IPS-NIHi7 (cell line): ENCODE measurements at regions not wholly inside any gene's neighbourhood (a gene's known extent, or its start where the extent isn't known, plus 50 kb on each side); places are given as distances from the start of the nearest gene placed in this dataset.
"Not testable (repeated sequence)": the region's sequence is repeated elsewhere in the genome, so short reads cannot be mapped to it uniquely, and the experiment has no call there.

ENCODE experiments used
- DNase-seq: peaks from one replicate; pipeline ENCODE4 v3.0.0; 2012; ENCODE audit warnings: mixed read lengths; ENCODE audit errors: extremely low spot score

- no peak for DNase-seq
Observed at GRCh38 chr3:82761858-82762257, 1000.4 kb upstream of the GBE1 start.

DNA sequence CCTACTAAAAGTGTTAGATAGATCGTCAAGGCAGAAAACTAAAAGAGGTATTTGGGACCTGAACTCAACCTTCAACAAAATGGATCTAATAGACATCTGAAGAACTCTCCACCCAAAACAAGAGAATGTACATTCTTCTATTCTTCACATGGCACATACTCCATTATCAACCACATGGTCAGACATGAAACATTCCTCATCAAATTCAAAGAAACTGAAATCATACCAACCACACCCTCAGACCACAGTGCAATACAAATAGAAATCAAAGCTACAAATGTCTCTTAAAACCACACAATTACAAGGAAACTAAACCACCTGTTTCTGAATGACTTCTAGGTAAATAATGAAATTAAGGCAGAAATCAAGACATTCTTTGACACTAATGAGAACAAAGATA, 984.1 kb upstream of the GBE1 start:
- no peak for DNase-seq

DNA sequence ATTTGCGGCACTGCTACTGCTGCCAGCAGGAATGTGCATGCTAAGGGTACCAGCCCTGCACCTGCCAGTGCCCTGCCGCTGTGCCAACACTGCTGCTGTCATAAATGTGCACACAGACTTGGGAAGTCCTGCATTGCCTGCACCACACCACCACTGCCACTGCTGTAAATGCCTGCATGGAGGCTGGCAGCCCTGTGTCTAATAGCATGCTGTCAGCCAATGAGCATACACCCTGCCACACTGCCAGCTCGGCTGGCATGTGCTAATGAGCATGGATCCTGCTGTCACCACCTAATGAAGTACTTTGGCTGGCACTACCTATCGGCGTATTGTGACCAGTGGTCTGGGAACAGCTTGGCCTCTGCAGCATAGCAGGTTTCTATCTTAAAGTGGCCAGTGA, 981.8 kb upstream of the GBE1 start:
- no peak for DNase-seq

DNA sequence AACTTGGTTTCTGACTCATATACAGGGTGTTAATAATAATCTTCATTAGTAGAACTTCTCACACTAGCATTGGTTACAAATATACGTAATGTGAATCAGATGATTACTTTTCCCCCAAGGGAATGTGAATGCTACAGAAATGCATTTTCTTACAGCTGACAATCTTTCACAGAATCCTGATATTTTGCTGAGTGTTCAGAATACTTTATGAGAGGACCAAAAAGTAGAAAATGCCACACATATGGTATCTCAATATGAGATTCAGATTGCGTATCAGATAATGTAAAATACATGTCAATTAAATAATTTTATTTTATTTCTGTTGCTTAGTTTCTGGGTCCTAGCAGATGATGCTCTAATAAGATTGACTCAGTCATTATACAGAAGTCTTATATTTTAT, 979.9 kb upstream of the GBE1 start:
- DNase-seq, result no peak

DNA sequence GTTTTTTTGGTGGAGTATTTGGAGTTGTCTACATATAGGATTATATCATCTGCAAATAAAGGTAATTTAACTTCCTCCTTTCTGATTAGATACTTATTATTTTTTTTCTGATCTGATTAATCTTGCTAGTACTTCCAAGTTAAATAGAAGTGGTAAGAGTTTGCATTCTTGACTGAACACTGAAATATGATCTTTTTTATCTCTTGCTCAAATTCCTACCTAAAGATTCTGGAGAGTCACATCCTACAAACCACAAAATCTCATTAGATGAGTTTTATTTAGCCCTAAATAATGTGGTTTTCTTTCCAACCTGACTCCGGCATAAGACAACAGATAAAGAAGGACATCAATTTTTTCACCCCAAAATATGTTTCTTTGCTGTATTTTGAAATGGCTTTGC, 977.9 kb upstream of the GBE1 start:
- DNase-seq, result no peak

DNA sequence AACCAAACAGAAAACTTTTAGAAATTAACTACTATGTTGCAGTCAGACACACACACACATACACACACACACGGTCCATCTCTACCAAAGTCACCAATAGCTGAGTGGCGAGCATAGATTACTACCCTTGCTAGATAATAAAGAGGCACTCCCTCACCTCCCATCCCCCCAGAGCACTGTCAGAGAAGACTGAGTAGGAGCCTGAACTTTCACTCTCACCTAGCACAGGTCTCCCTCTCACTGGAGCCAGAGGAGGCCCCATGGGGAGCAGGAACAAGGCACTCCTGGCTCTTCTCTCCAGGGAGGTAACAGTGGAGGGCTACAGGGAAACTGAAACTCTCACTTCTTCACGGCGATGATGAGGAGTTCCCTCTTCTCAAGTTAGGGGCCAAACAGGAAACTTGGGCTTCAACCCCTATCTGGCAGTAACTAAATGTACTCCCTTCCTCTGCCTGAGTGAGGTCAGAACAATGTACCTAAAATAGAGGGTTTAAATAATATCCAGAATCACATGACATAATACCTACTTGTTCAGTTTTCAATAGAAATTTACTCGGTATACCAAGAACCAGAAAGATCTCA, 975.3 kb upstream of the GBE1 start:
- no peak for DNase-seq

DNA sequence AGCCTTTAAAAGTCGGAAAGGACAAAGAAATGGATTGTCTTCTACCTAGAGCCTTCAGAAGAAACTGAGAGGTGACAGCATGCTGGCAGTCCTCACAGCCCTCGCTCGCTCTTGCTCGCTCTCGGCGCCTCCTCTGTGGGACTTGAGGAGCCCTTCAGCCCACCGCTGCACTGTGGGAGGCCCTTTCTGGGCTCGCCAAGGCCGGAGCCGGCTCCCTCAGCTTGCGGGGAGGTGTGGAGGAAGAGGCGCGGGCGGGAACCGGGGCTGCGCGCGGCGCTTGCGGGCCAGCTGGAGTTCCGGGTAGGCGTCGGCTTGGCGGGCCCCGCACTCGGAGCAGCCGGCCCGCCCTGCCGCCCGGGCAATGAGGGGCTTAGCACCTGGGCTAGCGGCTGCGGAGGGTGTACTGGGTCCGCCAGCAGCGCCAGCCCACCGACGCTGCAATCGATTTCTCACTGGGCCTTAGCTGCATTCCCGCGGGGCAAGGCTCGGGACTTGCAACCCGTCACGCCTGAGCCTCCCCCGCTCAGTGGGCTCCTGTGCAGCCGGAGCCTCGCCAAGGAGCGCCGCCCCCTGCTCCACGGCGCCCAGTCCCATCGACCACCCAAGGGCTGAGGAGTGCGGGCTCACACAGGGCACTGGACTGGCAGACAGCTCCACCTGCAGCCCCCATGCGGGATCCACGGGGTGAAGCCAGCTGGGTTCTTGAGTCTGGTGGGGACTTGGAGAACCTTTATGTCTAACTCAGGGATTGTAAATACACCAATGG, 953.8 kb upstream of the GBE1 start:
- DNase-seq, result no peak

DNA sequence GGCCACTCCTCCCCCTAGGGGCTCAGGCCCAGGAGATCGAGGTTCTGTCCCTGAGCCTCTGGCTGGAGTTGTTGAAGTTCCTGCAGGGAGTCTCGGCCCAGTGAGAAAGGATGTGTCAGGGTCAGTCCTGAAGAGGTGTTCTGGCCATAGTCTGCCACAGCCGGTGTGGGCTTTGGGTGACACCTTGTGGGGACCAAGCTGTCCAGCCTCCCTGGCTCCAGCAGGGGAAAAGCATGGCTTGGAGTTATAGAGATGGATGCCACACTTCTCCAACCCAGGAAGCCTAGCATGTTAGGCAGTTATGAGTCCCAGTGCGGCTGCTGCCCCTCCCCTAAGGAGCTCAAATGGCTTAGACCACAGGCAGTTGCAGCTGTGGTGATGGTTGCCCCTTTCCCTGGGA, 945.6 kb upstream of the GBE1 start:
- DNase-seq, result peak; percentile 8

- DNase-seq, result no peak
Observed at GRCh38 chr3:82685761-82686160, 924.3 kb upstream of the GBE1 start.

DNA sequence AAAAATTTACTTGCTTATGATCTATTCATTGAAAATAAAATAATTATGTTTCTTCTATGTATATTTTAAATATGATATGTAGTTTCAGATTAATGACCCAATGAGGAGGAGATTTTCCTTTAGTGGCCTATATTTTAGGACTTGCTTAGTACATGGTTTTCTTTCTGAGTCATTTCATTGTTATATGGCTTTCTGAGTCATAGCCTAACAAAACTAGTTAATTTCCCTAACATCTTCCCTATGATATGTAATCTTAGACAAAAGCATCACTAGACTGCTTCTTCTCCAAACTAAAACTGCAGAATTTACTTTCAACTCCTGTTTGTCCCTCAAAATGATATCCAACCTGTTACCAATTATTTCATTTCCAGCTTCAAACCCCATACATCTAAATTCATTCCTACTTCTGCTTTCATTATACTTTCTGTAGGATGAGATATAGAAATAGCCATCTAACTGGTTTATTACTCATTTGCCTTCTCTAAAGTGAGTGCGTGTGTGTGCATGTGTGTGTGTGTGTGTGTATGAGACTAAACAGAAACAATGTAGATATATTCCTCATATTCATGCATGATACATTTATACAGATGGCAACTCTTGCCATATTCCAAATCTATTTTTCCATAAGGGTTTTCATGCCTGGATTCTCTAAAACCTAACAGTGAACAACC, 915.0 kb upstream of the GBE1 start:
- DNase-seq, result no peak

DNA sequence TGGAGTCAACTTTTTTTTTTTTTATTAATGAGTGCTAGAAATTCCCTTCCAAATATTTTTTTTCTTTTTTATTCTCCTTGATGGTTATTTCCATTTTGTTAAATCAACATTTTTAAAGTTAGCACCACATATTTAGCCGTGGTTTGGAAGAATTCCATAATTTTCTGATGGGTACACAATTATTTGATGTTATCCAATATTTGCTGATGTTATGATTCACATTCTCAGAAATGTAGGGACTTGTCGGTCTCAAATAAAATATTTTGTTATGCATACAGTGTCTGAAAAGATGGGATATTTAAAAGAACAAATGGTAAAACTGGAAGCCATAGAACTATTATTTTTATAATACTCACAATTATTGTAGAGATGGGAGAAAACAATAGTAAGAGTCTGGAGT, 911.5 kb upstream of the GBE1 start:
- DNase-seq, result no peak

DNA sequence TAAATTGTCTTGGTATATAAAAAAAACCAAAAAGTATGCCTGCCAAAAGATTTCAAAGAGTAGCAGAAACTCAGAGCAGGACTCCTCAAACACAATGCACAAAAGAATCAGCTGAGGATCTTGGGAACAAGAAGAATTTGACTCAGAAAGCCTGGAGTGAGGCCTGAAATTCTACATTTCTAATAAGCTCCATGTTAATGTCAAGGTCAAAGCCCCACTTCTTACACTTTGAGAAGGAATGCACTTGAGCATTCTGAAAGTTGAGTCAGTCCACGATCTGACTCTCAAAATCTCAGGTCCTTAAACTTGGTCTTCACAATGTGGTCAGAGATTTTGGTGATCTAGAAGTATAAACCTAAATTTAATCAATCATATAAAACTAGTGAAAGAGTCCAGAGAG, 910.0 kb upstream of the GBE1 start:
- no peak for DNase-seq

GRCh38 chr3:82654708-82655107, 893.3 kb upstream of the GBE1 start:
- no peak for DNase-seq

DNA sequence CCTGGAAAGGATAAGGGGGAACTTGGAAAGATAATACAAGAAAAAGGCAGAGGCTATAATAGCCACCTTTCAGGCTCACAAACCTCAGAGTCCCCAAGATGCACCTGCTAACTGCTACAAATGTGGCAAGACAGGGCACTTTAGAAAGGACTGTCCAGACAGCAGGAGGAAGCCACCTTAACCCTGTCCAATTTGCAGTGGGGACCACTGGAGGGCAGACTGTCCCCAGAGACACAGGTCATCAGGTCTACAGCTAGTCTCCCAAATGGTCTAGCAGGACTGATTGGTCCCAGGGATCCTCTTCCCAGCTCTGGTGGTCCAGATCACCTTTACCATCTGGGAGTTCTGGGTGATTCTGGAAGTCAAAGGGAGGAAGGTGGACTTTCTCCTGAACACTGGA, 882.5 kb upstream of the GBE1 start:
- DNase-seq, result peak; percentile 26

- no peak for DNase-seq
Observed at GRCh38 chr3:82641701-82642100, 880.3 kb upstream of the GBE1 start.

DNA sequence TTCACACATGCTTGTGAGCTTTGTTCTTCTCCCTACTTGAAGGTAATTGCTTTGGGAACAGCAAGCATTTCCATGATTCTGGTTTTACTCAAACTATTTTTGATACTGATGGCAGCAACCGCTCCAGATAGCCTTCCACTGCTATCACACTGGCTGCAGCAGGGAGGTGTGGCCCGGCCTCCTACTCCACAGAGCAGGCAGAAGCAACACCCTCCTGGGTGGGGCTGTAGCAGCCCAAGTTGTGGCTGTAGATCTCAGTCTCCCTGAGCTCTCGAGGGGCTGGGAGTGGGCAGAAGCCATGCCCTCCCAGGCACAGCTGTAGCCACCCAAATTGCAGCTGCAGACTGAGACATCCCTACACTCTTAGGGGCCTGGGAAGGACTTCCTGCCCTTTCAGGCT, 878.8 kb upstream of the GBE1 start:
- no peak for DNase-seq

- no peak for DNase-seq
Observed at GRCh38 chr3:82637574-82637973, 876.1 kb upstream of the GBE1 start.

GRCh38 chr3:82636177-82636576, 874.7 kb upstream of the GBE1 start:
- no peak for DNase-seq

- peak; percentile 7 for DNase-seq
Observed at GRCh38 chr3:82633319-82633718, 871.9 kb upstream of the GBE1 start.

DNA sequence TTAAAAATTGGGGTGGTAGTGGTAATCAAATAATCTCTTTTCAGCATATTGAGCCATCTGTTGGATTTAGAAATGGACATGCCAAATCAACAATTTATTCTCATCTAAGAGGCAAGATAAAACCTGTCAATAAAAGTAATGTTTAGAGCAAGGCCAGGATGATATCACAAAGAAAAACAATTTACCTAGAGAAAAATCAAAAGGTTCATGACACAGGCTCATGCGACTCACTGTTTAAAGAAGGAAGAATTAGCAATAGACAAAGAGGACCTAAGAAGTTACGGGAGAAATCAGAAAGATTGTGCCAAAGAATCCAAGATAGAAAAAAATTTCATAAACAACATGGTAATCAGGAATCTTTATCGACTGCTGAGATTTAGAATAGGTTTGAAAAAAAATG, 868.5 kb upstream of the GBE1 start:
- no peak for DNase-seq

DNA sequence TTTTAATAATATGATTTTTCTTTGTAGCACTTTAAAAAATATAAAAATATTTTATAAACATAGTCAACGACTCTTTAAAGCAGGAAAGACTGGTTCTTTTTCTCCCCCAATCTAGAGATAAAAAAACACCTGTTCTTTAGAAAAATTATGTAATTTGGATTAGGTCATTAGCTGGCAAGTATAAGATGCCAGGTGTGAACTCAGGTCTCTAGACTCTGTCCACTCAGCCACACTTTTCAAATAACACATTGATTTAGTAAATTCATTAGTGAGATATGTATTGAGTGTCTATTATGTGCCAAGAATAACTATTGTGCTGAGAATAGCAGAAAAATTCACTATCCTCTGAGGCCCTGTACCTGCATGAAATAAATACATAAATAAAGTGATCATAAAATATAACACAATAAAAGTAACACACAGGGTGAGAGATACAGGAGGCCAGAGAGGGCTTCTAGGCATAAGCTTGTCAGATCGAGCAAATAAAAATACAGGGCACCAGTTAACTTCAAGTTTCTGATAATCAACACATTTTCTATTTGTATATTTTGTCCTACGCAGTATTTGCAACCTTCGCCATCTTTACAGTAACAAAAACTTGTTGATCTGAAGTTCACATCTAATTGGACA, 867.1 kb upstream of the GBE1 start:
- DNase-seq, result no peak

DNA sequence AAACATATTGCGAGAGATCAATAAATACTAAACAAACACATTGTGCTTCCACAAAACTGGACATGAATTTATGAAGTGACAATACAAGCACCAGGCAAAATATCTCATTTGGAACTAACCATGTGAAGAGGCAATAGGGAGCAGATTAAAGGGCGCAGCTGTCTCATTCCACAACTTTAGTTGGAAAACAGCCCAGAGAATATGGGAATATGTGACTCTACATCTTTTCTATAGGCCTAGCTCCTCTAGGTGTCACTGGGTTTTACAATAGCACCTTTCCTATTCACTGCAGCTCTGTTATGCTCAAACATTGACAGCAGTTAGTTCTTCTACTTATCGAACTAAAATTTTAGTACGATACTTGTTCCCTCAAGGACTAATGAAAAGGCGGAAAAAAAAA, 866.3 kb upstream of the GBE1 start:
- no peak for DNase-seq

DNA sequence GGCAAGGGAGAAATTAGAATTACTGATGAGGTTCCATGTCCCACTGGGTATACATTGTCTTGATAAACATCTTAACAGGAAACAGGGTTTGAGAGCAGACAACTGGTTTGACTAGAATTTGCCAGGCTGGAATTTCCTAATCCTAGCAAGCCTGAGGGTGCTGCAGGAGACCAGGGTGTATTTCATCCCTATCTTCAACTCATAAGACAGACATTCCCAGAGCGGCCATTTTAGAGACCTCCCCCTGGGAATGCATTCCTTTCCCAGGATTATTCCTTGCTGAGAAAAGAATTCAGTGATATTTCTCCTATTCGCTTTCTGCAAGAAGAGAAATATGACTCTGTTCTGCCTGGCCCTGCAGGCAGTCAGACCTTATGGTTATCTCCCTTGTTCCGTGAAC, 859.3 kb upstream of the GBE1 start:
- not testable (repeated sequence) for DNase-seq
